SK-N-MC (cell line): ENCODE measurements at regions not wholly inside any gene's neighbourhood (a gene's known extent, or its start where the extent isn't known, plus 50 kb on each side); places are given as distances from the start of the nearest gene placed in this dataset.

ENCODE experiments used
- EZH2 ChIP-seq: fragments of 200-600 bp; sonication (generic); IDR thresholded peaks from one replicate; pipeline ENCODE4 v1.6.1; 2017; ENCODE audit warnings: antibody characterized with exemption
- FOXP2 ChIP-seq: optimal IDR thresholded peaks from 2 replicates; pipeline ENCODE3; 2011; ENCODE audit warnings: mild to moderate bottlenecking, moderate library complexity; ENCODE audit not compliant: insufficient read depth; ENCODE audit errors: extremely low read length, control extremely low read depth
- POLR2AphosphoS5 ChIP-seq: IDR thresholded peaks from 2 replicates; pipeline ENCODE4 v1.6.1; 2012; ENCODE audit warnings: mild to moderate bottlenecking, low read depth, low read length, borderline replicate concordance

DNA sequence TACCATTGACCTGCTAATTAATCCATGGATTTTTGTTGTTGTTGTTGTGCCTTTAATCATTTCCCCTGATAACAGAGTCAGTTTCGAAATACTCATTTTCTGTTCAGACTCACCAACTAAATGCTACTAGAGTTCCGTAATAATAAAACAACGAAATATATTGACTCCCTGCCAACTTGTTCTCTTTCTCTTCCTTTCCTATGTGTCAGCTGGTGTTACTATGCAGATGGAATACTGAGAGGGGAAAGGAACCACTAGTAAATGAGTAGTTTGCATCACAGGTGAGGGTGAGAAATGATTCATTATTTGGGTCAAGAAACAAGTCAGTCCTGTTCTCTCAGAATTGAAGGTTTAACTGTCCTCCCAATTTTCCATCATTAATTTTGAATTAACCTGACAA, 1027.3 kb downstream of the TUSC7 start:
- TF ChIP-seq POLR2AphosphoS5, result no peak
- TF ChIP-seq EZH2, result no peak
- no peak for TF ChIP-seq FOXP2
